ENCODE measurements at regions not wholly inside any gene's neighbourhood (a gene's known extent, or its start where the extent isn't known, plus 50 kb on each side); places are given as distances from the start of the nearest gene placed in this dataset.

- TF ChIP-seq POLR2AphosphoS5 (IDR thresholded peaks at IDR 0.05; ENCODE audit: low read depth, low read length): no peak
- TF ChIP-seq TAF1 (IDR thresholded peaks at IDR 0.05; ENCODE audit: borderline replicate concordance, insufficient read depth, low read length): no peak
- TF ChIP-seq, protein P1, sequence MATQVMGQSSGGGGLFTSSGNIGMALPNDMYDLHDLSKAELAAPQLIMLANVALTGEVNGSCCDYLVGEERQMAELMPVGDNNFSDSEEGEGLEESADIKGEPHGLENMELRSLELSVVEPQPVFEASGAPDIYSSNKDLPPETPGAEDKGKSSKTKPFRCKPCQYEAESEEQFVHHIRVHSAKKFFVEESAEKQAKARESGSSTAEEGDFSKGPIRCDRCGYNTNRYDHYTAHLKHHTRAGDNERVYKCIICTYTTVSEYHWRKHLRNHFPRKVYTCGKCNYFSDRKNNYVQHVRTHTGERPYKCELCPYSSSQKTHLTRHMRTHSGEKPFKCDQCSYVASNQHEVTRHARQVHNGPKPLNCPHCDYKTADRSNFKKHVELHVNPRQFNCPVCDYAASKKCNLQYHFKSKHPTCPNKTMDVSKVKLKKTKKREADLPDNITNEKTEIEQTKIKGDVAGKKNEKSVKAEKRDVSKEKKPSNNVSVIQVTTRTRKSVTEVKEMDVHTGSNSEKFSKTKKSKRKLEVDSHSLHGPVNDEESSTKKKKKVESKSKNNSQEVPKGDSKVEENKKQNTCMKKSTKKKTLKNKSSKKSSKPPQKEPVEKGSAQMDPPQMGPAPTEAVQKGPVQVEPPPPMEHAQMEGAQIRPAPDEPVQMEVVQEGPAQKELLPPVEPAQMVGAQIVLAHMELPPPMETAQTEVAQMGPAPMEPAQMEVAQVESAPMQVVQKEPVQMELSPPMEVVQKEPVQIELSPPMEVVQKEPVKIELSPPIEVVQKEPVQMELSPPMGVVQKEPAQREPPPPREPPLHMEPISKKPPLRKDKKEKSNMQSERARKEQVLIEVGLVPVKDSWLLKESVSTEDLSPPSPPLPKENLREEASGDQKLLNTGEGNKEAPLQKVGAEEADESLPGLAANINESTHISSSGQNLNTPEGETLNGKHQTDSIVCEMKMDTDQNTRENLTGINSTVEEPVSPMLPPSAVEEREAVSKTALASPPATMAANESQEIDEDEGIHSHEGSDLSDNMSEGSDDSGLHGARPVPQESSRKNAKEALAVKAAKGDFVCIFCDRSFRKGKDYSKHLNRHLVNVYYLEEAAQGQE (IDR thresholded peaks at IDR 0.05; ENCODE audit: insufficient read depth in 1 of 2, low read depth in 2 of 2, low read length in 2 of 2): no peak
Measured at GRCh38 chr13:73900591-73900990, 233.6 kb downstream of the KLF12 start.

Measured in PFSK-1 (cell line).